GM18498 (cell line): ENCODE measurements at regions not wholly inside any gene's neighbourhood (a gene's known extent, or its start where the extent isn't known, plus 50 kb on each side); places are given as distances from the start of the nearest gene placed in this dataset.
A peak's percentile ranks its signal among the peaks of the same experiment; 100 is the strongest.

ENCODE experiments used
- ATAC-seq: cut with Tn5 transposase; IDR thresholded peaks from one replicate; pipeline ENCODE4 v1.9.1; 2021; ENCODE audit warnings: mild to moderate bottlenecking, moderate library complexity; ENCODE audit not compliant: unreplicated experiment

GRCh38 chr9:69955536-69956355 is 87.9 kb upstream of the MAMDC2 start:
- no peak for ATAC-seq

- ATAC-seq, result no peak
Measured at GRCh38 chr9:69961843-69962242, 81.8 kb upstream of the MAMDC2 start.

- ATAC-seq, result no peak
Measured at GRCh38 chr9:69963803-69964202, 79.8 kb upstream of the MAMDC2 start.

- no peak for ATAC-seq
Measured at GRCh38 chr9:69964446-69964845, 79.2 kb upstream of the MAMDC2 start.

- no peak for ATAC-seq
Measured at GRCh38 chr9:69965416-69966145, 78.1 kb upstream of the MAMDC2 start.

GRCh38 chr9:69967344-69967743 is 76.3 kb upstream of the MAMDC2 start:
- ATAC-seq, result no peak

- ATAC-seq, result no peak
Measured at GRCh38 chr9:69970001-69970533, 73.6 kb upstream of the MAMDC2 start.

- ATAC-seq, result peak; percentile 80
Measured at GRCh38 chr9:69971643-69972449, 71.8 kb upstream of the MAMDC2 start.

- ATAC-seq, result no peak
Measured at GRCh38 chr9:69975681-69976080, 68.0 kb upstream of the MAMDC2 start.

- no peak for ATAC-seq
Measured at GRCh38 chr9:69976152-69976551, 67.5 kb upstream of the MAMDC2 start.

- ATAC-seq, result no peak
Measured at GRCh38 chr9:69980041-69980440, 63.6 kb upstream of the MAMDC2 start.

- ATAC-seq, result no peak
Measured at GRCh38 chr9:69980591-69980990, 63.1 kb upstream of the MAMDC2 start.

GRCh38 chr9:69981686-69982445 is 61.8 kb upstream of the MAMDC2 start:
- no peak for ATAC-seq

- no peak for ATAC-seq
Measured at GRCh38 chr9:69984831-69985230, 58.8 kb upstream of the MAMDC2 start.

GRCh38 chr9:69985971-69986370 is 57.7 kb upstream of the MAMDC2 start:
- ATAC-seq, result no peak

- ATAC-seq, result no peak
Measured at GRCh38 chr9:69986970-69987369, 56.7 kb upstream of the MAMDC2 start.

- ATAC-seq, result no peak
Measured at GRCh38 chr9:69987457-69987856, 56.2 kb upstream of the MAMDC2 start.

- ATAC-seq, result no peak
Measured at GRCh38 chr9:69993110-69993509, 50.5 kb upstream of the MAMDC2 start.
